ENCODE measurements at regions not wholly inside any gene's neighbourhood (a gene's known extent, or its start where the extent isn't known, plus 50 kb on each side); places are given as distances from the start of the nearest gene placed in this dataset.
"Not testable (repeated sequence)": the region's sequence is repeated elsewhere in the genome, so short reads cannot be mapped to it uniquely, and the experiment has no call there.

DNA sequence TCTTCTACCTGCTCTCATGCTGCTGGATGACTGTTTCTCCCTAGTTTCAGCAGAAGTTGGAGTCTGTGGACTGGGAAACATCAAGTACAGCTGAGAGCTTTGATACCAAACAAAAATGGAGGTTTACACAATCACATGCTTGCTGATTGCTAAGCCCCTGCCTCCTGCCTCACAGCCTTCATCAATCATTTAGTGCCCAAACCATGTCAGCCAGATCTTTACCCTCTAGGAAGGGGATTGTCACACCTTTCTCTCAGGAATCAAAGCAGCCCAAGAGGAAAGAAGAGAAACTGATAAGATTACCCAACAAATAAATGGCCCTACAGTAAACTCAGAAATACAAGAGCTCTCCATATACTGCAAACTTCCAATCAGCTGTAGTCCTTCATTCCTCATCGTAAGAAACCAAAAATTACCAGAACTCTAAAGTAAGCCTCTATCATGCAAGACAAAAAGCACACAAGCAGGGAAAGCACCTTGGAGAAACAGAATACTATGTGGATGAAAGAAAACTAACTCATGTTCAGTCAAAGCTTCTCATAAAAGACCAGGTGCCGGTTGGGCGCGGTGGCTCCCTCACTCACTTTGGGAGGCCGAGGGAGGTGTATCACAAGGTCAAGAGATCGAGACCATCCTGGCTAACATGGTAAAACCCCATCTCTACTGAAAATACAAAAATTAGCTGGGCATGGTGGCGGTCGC is 63.6 kb upstream of the RESF1 start:
- DNase-seq (ENCODE audit: low read depth) = no peak
- TF ChIP-seq, protein P1, sequence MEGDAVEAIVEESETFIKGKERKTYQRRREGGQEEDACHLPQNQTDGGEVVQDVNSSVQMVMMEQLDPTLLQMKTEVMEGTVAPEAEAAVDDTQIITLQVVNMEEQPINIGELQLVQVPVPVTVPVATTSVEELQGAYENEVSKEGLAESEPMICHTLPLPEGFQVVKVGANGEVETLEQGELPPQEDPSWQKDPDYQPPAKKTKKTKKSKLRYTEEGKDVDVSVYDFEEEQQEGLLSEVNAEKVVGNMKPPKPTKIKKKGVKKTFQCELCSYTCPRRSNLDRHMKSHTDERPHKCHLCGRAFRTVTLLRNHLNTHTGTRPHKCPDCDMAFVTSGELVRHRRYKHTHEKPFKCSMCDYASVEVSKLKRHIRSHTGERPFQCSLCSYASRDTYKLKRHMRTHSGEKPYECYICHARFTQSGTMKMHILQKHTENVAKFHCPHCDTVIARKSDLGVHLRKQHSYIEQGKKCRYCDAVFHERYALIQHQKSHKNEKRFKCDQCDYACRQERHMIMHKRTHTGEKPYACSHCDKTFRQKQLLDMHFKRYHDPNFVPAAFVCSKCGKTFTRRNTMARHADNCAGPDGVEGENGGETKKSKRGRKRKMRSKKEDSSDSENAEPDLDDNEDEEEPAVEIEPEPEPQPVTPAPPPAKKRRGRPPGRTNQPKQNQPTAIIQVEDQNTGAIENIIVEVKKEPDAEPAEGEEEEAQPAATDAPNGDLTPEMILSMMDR (conservative IDR thresholded peaks at IDR 0.05; ENCODE audit: low read depth, low read length) = no peak
- no peak overlapping the region for H3K4me3 ChIP-seq (ENCODE audit: low read depth, low read length)

DNA sequence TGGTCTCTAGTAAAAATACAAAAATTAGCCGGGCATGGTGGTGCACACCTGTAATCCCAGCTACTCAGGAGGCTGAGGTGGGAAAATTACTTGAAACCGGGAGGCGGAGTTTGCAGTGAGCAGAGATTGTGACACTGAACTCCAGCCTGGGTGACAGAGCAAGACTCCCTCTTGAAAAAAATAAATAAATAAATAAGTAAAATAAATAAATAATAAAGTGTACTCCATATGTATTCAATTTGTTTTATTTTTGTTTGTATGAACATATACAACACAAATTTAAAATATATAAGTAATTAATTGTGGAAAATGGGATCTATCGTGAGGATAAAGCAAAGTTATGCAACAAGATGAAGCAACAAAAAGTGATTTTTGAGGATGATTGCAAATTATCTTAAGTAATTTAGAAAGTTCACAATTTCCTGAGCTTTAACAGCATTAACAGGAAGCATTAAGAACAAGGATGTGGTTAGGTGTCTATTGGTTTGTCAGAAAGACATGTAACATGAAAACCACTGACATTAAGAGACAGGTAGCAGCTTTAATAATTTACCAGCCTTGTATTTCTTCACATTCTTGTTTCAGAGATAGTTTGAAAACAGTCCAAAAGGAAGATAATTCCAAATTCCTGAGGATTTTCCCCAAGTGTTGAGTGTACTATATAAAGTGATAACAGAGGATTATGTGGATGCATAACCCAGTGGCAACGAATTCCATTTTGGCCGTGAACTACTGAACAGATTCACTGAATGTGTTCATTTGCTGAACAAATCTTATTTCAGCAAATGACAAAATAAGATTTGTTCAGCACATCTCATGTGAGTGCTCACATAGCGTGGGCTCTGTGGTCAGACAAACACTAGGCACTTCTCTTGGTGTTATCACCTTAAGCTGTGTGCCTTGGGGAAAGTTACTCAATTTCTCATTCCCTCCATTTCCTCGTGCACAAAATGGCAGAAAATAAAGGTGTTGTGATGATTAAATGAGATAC is 68.6 kb upstream of the RESF1 start:
- TF ChIP-seq, protein P1 (conservative IDR thresholded peaks at IDR 0.05; ENCODE audit: low read depth, low read length) = no peak
- no peak for DNase-seq (ENCODE audit: low read depth)
- no peak overlapping the region for H3K4me3 ChIP-seq (ENCODE audit: low read depth, low read length)

DNA sequence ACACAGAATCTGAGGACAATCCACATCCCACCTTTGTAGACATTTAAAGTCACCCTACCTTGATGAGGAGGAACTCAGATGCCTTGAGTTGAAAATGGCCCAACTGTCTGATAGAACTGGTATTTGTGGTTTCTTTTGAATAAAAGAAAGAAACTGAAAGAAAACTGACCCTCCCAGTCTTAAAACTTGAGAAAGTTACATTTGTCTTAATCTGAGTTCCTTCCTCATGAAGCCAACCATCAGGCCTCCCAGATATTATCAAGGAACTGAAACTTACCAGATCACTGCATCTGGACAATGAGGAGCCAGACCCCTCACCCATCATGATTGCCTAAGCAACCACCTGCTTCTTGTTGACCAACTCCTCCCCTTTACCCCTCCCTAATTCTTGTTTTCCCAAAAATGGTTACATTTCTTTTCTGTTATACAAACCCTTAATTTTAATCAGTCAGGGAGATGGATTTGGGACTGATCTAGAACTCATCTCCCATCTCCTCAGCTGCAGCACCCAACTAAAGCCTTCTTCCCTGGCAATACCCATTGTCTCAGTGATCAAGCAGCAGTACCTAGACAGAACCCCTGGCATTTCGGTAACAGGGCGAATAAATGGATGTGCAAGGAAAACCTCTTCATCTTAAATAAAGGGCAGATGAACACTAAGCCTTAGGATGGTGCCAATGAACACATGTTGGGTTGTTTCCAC is 72.0 kb upstream of the RESF1 start:
- TF ChIP-seq, protein P1 (conservative IDR thresholded peaks at IDR 0.05; ENCODE audit: low read depth, low read length) = no peak
- no peak for DNase-seq (ENCODE audit: low read depth)
- H3K4me3 ChIP-seq (ENCODE audit: low read depth, low read length) = no peak overlapping the region

DNA sequence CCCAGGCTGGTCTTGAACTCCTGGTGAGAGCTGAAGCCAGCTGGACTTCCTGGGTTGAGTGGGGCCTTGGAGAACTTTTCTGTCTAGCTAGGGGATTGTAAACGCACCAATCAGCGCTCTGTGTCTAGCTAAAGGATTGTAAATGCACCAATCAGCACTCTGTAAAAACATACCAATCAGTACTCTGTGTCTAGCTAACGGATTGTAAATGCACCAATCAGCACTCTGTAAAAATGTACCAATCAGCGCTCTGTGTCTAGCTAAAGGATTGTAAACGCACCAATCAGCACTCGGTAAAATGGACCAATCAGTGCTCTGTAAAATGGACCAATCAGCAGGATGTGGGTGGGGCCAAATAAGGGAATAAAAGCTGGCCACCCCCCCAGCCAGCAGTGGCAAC is 76.5 kb upstream of the RESF1 start:
- DNase-seq (ENCODE audit: low read depth); H3K4me3 ChIP-seq (ENCODE audit: low read depth, low read length): not testable (repeated sequence)

DNA sequence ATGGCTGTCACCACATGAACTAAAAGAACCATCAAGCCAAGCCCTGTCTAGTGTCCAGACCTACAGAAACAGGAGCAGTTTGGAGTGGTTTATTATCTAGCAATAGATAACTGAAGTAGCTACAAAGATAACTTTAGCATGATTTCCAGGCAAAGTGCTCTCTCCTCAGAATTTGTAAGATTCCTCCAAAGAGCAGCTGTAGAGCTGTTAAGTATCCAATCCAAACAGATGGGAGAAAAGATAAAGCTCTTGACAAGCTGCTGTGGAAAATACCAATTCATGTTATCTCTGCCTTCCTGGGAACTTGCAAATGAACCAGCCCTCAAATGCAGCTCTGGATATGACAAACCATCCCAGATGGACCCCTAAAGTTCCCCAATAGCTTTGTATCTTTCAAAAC is 78.9 kb upstream of the RESF1 start:
- H3K4me3 ChIP-seq (ENCODE audit: low read depth, low read length) = no peak overlapping the region
- no peak for DNase-seq (ENCODE audit: low read depth)
- TF ChIP-seq, protein P1 (conservative IDR thresholded peaks at IDR 0.05; ENCODE audit: low read depth, low read length) = no peak

DNA sequence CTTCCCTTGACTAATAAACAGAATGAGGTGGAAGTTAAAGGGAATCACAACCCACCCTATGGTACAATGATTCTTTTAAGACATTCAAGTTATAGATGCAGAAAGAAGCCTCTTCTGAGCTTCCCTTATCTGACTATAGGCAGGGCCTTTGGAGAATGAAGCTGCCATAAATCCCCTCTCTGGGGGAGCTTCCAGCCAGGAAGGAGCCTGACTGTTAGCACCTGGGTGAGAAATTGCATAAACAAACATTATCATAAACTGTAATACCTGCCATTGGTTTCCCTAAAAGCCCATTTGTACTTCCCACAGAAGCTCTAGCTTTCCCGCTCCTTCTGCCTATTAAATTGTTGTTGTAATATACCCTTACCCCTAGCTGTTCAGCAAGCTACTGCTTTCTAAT is 81.3 kb upstream of the RESF1 start:
- TF ChIP-seq, protein P1 (conservative IDR thresholded peaks at IDR 0.05; ENCODE audit: low read depth, low read length) = no peak
- no peak overlapping the region for H3K4me3 ChIP-seq (ENCODE audit: low read depth, low read length)
- no peak for DNase-seq (ENCODE audit: low read depth)

Measured in epithelial cell of proximal tubule (primary cell).